Non-pigmented ciliary epithelial cell (primary cell): ENCODE measurements at regions not wholly inside any gene's neighbourhood (a gene's known extent, or its start where the extent isn't known, plus 50 kb on each side); places are given as distances from the start of the nearest gene placed in this dataset.
A peak's percentile ranks its signal among the peaks of the same experiment; 100 is the strongest.
"Not testable (repeated sequence)": the region's sequence is repeated elsewhere in the genome, so short reads cannot be mapped to it uniquely, and the experiment has no call there.

Experiments
- DNase-seq: peaks from one replicate; pipeline ENCODE4 v3.0.0-alpha.2; 2010; ENCODE audit warnings: low read depth

DNA sequence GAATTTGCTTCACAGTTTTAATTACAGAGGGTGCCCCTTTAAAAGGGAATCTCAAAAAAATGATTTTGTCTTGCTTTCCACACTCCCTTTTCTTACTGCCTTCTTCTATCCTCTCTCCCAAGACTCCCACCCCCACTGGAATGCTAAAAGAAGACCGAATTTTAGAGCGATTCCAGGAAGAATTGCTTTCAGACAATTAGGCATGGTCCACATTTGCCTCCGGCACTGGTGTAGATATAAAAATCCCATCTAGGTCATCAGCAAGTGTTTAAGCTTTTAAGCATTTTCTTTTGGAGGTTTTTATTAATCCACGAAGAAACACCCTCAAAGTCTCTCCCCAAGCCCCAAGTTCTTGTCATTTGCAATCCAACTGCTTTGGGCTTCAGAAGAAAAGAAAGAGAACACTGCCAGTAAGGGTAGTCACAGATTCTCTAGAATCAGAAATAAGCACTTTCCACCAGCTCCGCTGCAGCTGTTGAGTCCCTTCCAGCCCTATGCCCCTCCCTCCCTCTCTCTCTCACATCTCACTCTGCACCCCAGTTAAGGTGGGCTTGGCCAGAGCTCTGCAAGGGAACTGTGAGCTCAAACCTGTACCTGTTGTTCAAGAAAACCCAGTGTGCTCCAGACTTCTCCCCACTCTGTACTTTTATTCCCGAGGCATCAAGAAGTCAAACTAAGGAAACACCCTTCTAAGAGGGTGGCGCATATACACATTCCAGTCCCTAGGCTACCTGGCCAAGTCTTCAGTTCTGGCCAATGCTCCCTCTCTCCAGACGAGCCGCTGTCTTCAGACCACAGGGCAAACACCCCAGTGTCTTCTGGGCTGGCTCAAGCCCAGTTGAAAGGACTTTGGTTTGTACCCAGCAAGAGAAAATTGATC is 170.2 kb downstream of the RGS9 start:
- DNase-seq: no peak

DNA sequence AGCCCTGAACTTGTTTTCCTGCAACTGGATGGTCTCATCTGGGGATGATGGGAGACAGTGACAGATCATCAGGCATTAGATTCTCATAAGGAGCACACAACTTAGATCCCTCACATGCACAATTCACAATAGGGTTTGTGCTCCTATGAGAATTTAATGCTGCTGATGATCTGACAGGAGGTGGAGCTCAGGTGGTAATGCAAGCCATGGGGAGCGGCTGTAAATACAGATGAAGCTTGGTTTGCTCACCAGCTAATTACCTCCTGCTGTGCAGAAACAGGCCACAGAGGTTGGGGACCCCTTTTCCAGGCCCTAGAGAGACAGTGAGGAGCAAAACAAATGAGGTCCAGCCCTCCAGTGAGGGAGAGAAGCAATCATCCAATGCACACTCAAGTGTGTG is 168.6 kb downstream of the RGS9 start:
- no peak for DNase-seq

DNA sequence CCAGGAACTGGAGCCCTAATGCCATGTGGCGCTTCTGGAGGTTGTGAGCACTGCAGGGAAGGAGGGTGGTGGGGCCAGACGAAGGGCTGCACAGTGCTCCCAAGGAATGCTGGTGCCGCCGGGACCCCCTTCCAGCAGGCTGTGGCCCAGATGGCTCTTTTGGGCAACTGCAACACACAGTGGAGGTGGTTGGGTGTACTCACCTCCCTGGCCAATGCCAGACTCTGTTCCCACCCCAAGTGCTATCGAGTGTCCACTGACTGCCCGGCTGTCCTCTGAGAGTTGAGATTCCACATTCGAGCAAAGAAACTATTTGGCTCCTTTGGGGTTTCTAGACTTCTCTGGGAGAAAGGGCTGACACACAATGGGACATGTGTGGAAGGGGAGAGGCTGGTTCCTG is 167.9 kb downstream of the RGS9 start:
- no peak for DNase-seq

DNA sequence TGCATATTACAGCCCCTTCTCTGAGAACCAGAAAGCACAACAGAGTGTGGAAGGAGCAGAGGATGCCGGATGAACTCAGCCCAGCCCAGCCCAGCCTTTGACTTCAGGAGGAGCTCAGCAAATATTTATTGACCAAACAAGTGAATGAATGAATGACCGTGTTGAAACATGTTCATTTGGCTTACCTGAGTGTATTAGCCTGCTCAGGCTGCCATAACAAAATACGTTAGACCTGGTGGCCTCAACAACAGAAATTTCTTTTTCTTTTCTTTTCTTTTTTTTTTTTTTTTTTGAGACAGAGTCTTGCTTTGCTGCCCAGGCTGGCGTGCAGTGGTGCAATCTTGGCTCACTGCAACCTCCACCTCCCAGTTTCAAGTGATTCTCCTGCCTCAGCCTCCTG is 164.7 kb downstream of the RGS9 start:
- not testable (repeated sequence) for DNase-seq

DNA sequence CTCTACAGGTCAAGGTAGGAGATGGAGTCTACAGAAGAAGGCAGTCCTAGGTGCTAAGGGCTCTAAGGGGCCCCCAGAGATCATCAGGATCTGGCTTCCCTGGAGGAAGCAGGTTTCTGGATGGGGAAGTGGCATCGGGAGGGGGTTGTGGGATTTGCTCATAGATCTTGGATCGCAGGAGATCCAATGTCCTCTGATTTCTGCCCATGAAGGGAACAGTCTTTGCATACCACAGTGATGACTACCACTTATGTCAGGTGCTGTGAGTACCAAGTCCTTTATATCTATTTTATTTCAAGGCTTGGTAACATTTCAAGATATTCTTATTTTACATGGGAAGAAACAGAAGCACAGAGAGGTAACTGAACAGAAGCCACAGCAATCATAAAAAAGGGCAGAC is 164.0 kb downstream of the RGS9 start:
- no peak for DNase-seq

DNA sequence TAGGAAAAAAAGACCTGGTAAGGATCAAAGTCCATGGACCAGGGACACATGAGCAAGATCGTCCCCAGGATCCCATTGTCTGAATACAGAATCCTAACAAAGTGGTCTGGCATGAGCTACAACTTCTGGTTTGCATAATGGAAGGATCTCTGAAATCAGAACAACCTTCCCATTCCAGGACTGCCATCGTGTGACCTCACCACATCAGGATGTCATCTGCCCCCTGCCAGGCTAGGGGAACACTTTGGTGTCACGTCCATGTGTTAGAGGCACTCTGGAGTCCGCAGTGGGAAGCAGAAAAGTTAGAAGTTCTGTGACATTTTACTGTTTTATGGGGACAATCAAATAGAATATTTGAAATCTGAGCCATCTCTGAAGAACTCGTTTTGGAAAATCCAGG is 160.7 kb downstream of the RGS9 start:
- no peak for DNase-seq

DNA sequence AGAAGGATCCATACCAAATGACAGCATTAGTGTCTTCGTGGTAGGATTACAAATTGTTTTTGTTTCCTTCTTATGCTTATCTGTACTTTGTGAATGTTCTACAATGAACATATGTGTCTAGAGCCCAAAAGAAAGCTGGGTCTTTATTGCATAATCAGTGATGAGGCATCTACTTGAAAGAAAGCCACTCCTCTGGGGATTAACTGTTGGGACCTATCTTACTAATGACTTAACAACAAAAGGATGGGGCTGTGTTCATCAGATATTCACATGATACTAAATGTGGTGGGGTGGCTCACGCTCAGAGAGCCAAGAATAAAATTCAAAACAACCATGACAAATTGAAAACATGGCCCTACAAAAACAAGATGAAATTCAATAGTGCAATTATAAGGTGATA is 160.2 kb downstream of the RGS9 start:
- no peak for DNase-seq

DNA sequence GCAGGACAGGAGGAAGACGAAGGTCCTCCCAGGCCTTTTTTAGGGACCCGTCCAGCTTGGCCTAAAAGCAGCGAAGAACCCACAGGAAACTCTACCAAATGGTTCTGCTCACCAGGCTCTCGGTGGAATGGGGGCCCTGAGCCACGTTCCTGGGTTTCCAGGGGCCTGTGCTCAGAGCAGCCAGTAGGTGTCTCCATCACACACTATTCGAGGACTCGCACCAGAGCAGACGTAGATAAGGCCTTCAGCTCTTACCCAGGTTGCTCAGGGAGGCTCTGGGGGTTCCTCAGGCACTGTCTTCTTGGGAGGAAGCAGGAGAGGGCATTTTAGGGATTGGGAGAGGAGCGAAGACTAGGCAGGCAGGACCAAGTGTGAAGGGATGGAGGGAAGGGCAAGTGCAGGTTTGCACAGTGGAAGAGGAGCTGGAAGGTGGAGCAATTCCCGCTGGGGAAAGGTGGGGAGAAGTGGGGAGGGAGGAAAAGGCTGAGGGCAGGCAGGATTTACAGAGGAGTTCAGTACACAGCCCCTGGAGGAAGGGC is 157.1 kb downstream of the RGS9 start:
- peak; percentile 38 for DNase-seq

DNA sequence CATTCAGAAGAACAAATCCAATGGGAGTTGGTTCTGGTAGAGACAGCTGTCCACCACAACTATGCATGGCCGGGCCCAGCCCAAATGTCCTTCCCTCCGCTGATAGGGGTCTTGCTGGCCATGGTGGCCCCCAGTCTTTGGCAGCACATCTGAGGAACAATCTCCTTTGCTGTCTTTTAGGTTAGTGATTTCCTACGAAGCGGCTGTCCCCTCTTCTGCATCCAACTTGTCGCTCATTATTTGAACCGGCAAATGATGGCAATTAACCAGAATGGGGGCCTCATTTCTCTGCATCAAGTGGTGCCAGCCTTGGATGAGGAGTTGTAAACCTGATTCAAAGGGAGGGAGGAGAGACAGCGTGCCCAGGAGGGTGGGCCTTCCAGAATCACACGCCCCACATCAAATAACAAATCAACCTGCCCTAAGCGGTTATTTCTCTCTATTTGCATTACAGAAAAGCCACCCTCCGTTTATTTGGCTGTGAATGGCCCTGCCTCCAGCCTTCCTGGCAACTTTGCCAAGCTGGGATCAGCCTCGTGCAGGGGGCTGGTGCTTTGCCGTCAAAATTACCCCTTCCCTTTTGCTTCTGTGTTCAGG is 156.5 kb downstream of the RGS9 start:
- DNase-seq: no peak

DNA sequence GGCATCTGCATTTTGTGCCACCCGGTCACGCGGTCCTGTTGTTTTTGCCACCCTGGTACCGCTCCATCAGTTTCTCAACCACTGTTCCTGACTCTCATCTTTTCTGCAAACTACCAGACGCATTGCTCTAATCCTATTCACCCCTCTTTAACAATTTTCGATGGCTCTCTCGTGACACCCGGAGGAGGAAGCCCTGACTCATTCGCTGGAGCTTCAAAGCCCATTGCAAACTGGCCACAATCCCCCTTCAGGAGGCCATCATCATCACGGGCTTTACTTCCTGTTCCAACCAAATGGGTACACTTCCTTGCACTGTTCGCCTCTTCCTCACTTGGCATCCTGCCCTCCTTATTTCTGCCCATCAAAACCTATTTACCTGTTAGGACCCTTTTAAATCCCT is 155.3 kb downstream of the RGS9 start:
- DNase-seq: no peak

DNA sequence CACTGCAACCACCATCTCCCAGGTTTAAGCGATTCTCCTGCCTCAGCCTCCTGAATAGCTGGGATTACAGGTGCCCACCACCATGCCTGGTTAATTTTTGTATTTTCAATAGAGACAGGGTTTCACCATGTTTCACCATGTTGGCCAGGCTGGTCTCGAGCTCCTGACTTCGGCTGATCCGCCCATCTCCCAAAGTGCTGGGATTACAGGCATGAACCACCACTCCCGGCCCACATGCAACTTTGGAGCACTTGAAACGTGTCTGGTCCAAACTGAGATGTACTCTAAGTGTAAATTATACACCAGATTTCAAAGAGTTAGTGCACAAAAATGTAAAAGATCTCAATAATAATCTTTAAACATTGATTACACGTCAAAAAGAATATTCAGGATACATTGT is 154.1 kb downstream of the RGS9 start:
- DNase-seq: not testable (repeated sequence)

DNA sequence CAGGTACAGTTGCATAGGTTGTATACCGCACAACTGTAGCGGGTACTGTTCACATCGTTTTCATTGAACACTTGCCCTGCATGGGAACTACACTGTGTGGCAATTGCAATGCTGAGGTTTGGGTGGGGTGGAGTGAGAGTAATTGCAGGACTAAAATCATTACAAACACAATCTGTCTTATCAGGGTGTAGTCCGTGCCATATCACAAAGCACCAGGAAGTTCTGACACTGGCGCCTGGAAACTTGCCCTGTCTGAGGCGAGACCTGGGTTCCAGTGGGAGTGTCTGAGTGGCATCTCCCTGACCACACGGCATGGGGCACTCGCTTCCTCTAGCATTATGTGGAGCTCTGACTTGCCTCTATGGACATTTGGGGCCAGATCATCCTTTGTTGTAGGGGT is 153.4 kb downstream of the RGS9 start:
- DNase-seq: no peak

DNA sequence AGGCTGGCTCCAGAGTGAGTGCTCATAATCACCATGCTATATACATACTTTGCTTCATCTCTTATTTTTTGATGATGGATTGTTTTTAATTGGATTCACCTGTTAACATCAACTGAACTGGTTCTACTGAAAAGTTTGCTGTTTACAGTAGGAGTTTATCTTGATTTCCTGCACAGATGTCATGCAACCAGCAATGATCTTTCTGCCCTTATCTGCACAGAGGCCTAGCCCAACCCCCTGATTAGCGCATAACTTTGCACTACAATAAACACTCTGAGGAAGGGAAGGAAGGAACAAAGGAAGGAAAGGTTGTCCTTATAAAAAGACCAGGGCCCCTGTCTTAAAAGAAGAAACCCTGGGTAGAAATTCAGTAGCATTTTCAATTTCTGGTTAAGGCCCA is 152.9 kb downstream of the RGS9 start:
- no peak for DNase-seq

DNA sequence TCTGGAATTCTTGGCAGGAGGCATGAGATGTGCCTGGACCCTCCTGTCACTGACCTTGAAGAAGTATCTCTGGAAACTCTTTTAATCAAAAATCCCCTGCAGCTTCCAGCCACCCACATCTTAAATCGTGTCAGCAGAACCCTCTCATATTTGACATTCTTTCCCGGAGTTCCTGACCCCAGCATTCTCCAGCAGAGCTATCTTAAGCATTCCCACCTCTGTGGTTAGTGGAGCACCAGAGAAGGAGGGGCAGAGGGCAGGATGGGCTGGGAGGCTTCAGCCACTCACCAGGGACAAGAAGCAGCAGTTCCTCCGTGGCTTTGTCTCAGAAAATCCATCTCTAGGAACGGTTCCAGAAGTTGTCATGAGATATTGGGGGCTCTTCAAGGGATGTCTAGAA is 149.9 kb downstream of the RGS9 start:
- no peak for DNase-seq

DNA sequence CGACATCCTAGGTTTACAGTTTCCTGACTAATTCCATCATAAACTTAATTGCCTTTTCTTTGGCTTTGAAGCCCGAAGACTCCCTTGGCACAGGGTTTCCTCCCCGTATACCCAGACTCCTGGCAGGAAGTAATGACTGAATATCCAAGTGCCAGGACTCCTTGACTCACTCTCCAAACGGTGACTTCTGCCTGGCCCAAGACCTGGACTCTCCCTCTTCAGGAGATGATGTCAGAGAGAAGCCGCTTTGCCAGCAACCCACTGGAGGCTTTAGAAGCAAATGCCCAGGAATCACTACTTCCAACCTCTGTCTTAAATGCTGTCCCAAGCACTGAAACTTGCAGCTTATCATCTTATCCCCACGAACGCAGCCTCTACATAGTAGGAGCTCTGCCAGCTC is 146.5 kb downstream of the RGS9 start:
- DNase-seq: no peak

DNA sequence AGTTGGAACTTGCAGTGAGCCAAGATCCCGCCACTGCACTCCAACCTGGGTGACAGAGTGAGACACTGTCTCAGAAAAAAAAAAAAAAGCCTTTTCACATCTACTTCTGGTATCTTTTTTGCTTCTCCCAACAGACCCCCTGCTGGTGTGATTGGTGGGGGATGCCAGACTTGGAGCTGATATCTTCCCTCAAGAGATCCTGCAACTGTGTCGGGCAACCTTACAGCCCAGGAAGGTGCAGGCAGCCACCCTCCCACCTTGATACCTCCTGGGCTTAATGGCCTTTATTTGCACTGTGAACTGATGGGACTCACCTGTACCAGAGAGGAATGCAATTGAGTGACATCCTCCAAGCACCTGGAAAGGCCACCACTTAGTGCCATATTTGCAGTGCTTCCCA is 142.3 kb downstream of the RGS9 start:
- no peak for DNase-seq

DNA sequence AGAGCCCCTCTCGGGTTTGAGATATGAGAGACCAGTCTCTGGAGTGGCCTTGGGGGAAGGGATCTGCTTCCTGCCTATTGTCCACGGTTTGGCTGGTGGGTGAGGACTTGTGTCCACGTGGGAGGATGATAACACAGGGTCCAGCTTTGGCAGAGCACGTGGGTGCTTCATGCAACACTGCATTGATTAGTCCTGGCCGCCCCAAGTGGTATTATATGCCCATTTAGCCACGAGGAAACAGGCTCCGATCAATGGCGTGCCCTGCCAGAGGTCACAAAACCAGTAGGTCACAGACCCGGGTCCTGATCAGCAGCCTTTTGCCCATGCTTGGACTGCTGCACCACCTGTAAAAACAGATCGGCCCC is 141.6 kb downstream of the RGS9 start:
- no peak for DNase-seq

DNA sequence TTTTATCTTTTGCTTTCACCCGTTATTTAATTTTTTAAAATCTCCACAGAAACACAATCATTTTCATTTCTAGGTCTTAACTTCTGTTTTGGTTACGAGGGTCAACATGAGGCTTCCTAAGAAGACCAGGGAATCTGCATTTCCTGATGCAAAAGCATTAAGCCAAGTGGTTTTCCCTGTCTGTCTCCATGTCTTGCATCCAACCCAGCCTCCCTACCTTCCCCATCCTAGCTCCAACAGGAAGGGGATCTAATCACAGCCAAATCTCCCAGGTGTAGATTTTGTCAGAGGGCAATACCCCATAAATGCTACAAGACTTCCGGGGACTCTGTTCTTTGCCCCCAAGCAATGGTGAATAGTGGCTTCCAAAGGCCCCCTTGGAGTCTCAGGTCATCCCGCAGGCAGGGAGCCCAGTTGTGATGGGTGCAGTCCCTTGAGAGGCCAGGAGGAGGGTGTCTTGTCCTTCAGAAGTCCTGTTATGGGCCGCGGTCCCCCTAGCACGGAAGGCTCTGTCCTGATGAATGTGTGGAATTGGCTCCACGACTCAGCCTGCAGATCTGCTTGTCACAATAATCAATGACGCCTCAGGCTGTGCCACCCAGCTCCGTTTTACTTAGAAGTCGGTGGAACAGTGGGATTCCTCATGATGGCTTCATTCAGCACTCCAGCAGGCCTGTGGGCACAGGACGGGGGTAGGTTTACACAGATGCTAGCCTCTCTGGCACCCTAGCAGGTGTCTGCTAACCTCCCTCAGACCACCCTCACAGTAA is 141.1 kb downstream of the RGS9 start:
- no peak for DNase-seq

DNA sequence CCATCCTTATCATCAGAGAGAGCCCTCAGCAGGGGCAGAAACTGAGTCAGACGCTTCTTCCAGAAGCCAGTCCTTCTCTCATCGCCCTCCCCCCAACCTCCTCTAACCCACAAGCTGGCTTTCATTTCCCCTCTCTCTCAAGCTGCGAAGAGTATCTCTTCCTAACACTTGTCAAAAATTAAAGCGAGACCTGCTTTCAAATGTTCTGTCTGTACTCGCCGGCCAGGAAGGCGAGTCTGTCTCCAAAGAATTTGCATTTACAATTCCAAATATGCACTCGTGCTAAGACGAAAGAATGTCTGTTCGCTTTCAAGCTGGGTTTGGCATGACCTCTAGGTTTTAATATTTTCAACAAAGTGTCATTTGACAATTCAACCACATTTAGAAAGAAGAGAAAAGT is 140.4 kb downstream of the RGS9 start:
- no peak for DNase-seq
